ENCODE measurements at regions not wholly inside any gene's neighbourhood (a gene's known extent, or its start where the extent isn't known, plus 50 kb on each side); places are given as distances from the start of the nearest gene placed in this dataset.

DNA sequence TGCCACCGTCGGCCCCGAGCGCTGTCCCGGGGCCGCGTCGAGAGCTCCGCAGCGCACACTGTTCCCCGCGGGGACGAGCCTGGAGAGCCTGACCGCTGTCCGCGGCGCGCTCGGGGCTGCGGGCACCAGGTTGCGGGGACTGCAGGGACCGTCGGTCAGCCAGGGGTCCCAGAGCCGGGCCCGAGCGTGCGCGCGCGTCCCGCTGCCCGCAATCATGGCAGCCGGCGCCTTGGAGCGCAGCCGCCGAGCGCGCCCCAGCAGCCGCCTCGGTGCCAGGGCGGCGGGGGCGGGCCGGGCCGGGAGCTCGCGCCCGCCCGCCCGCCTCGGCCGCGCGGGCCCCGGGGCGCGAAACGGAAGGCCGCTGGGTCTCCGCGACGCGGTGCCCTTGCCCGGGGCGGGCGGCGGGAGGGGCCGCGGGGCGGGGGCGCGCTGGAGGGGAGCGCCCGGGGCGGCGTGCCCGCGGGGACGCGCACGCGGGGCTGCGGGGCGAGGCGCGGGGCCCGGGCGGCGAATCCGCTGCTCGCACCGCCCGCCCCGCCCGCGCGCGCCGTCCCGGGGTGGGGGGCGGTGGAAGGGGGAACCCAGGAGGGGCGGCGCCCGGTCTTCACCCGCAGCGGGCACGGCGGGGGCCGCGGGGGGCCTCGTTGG, 79.4 kb upstream of the PPARA start:
- peaks cover 2 to 7% of the 10 kb centered on the region in 2 donors for H3K36me3 Mint-ChIP-seq
- peak overlapping the region; percentile 89 to 92 for H3K4me3 Mint-ChIP-seq
- H3K27me3 Mint-ChIP-seq: no peaks in the 10 kb centered on the region
- H3K27ac Mint-ChIP-seq: peak overlapping the region; percentile 98
- H3K9me3 Mint-ChIP-seq: no peaks in the 10 kb centered on the region
- DNase-seq (peak; percentile 28), ATAC-seq (replicated peaks) (peak; percentile 37 to 45)
- H3K4me1 Mint-ChIP-seq: peaks cover 26 to 36% of the 10 kb centered on the region in 2 donors

DNA sequence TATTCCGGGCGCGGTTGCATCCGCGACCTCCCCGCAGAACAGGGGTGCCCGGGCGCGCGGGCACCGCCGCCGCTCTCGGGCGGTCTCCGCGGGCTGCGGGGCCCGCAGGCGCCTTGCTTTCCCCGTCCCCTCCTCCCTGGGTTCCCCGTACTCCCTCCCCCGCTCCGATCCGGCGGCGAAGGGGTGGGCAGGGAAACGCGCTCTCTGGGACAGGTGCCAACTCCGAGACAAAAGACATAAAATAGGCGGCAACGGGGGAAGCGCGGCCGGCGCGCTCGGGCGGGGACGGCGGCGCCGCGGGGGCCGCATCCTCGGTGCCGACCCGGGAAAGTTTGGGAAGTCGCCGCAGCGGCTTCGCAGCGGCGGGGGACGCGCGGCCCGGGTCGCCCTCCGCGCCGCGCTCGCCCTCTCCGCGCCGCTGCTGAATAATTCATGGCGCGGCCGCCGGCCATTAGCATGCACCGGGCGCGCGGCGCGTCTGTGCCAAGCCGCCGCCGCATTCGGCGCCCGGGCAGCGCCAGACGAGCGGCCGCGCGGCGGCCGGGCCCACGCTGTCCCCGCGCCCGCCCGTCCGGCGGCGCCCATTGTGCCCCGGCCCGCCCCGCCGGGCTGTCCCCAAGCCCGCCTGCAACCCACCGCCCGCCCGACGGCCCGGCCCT, 78.7 kb upstream of the PPARA start:
- Mint-ChIP-seq H3K4me1 (peaks cover 25 to 39% of the 10 kb centered on the region in 2 donors), H3K36me3 (peaks cover 2 to 13% of the 10 kb centered on the region in 2 donors), H3K27ac (peak overlapping the region; percentile 89), H3K27me3 (no peaks in the 10 kb centered on the region), H3K4me3 (peak overlapping the region; percentile 90 to 91), H3K9me3 (no peaks in the 10 kb centered on the region)
- peak; percentile 24 to 32 for ATAC-seq (replicated peaks)
- DNase-seq: peak; percentile 58

DNA sequence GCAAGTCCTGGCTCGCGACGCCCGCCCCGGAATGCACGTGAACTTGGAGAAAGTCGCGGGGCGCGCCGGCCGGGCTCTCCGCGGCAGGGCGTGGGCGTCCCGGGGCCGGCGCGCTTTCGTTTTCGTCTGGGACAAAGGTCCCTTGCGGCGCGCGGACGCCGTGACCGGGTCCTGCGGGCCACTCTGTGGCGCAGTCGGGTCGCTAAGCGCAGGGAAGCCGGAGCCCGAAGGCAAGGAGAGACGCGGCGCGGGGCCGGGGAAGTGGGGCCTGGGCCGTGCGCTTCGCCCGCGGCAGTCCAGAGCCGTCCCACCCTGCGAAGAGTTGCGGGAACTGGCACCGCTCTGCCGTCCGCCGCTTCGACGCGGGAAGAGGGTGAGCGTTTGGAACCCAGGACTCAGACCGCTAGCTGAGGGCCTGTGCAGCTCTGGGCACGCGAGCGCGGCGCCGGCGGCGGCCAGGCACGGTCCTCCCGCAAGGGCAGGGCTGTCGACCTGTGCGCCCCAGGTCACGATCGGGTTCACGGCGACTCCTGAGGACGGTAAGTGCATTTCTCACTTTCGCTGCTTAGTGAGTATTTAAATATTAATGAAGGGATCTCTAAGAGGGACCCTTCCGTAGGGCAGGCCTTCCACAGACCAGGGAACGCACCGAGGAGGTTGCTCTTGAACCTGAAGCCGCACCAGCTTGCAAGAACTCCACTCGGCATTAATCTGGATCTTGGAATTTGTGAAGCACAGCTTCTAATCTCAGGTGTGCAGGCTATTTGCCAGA, 78.0 kb upstream of the PPARA start:
- Mint-ChIP-seq H3K27ac (peak overlapping the region; percentile 81), H3K4me3 (peak overlapping the region; percentile 87 to 89)

DNA sequence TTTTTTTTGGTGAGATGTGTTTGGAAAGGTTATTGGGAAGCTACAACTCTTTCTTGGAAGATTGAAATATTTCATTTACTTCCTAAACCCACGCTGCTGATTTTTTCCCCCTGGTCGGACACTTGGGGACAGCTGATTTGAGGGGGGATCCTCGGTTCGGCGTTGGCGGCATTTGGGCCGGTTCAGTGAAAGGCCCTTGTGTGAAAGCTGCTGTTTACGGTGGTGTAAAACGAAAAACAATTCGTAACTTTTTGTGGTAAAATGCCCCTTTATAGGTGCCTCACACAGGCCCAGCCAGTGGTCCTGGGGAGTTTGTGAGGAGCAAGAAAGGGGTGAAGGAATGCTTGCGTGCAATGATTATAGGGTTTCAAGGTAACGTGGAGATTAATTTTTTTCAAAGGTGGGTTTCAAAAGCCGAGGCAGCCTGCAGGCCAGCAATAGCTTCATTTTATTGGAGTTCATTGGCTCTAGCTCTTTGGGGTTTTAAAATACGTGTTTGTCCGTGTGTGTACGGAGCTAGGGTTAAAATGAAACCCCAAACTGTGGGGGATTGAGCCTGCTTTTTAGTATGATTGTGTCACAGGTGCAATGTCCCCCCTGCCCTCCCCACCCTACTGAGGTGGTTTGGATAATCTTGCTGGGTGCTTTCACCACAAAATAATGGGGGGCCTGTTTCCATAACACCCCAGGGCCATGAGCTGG, 77.2 kb upstream of the PPARA start:
- no peaks in the 10 kb centered on the region for H3K9me3 Mint-ChIP-seq
- no peak overlapping the region for H3K27ac Mint-ChIP-seq
- peaks cover 20 to 39% of the 10 kb centered on the region in 2 donors for H3K4me1 Mint-ChIP-seq
- ATAC-seq (replicated peaks): no peak
- no peaks in the 10 kb centered on the region for H3K27me3 Mint-ChIP-seq
- no peak for DNase-seq
- H3K4me3 Mint-ChIP-seq: peak overlapping the region; percentile 67 to 71
- H3K36me3 Mint-ChIP-seq: peaks cover 2 to 14% of the 10 kb centered on the region in 2 donors

More for the DNA sequence above, 78.0 kb upstream of the PPARA start:
- no peaks in the 10 kb centered on the region for H3K9me3 Mint-ChIP-seq
- peak; percentile 39 for DNase-seq
- ATAC-seq (replicated peaks): peak; percentile 27 to 29
- peaks cover 2 to 14% of the 10 kb centered on the region in 2 donors for H3K36me3 Mint-ChIP-seq
- no peaks in the 10 kb centered on the region for H3K27me3 Mint-ChIP-seq
- peaks cover 21 to 39% of the 10 kb centered on the region in 2 donors for H3K4me1 Mint-ChIP-seq

DNA sequence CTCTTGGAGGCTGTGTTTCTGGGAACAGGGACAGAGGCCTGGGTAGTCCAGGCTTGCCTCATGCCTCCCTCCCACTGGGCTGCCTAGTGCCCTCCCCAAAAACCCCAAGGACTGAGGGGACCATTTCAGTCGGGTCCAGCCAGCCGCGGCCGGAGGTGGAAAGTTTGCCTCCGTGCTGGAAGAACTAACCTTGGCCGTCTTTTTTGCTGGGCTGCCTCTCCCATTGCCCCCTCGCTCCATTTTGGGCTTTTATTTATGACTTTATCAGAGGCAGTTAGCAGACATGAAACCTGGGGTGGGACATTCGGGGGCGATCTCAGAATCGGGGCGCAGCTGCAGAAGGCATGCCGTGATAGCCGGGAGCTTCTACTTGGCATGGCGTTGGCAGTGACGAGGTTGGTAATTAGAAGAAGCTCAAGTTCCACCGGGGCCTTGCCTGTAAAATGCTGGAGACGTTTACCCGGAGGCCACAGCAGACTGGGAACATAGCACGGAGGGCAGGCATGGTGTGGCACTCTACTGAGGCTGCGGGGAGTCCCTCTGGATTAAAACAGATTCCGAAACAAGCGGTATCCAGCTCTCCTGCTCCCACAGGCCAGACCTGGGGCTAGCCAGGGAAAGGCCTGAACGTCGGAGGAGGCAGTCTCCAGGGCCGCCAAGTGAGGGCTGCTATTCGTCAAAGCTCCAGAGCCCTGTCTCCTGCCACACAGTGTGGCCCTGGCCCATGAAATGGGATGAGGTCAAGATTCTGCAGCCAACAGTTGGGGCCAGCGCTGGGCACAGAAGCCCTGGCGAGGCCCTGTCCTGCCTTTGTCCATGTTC, 76.4 kb upstream of the PPARA start:
- Mint-ChIP-seq H3K27me3 (no peaks in the 10 kb centered on the region), H3K36me3 (peaks cover 4 to 14% of the 10 kb centered on the region in 2 donors), H3K4me3 (peak overlapping the region in 1 of 2 donors; percentile 53), H3K9me3 (no peaks in the 10 kb centered on the region), H3K4me1 (peaks cover 17 to 35% of the 10 kb centered on the region in 2 donors), H3K27ac (no peak overlapping the region)
- ATAC-seq (replicated peaks): no peak
- DNase-seq: no peak

DNA sequence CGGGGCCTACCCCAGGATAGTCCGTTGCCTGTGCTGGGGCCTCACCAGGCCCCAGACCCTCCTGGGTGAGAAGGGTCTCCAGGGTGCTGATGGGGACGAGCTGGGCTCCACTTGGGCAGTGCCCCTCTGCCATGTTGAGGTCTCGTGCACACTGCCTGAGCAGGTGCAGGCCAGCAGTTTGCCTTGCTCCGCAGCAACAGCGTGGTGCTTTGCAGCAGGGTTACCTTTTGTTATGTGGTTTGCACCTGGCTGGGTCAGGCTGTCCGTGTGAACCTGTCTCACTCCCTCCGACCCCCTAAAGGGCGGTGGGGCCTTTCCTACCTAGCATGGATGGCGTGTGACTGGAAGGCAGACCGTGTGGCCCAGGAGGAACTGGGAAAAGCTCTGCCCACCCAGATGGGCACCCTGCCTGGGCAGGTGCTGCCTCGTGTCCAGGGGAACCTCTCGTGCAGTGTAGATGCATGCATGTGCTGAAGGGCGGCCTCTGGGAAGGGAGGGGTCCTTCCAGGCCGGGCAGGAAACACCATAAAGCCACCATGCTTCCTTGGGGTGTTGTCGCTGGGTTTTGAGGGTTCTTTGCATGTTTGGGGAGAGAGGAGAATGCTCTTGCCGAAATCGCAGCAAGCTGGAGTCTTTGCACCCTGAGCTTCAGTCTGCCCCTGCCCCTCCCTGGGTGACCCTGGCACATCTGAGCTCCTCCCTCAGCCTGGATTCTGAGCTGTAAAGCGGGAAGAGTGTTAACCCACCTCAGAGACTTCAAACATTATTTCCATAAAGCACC, 75.4 kb upstream of the PPARA start:
- Mint-ChIP-seq H3K27me3 (no peaks in the 10 kb centered on the region), H3K36me3 (peaks cover 5 to 14% of the 10 kb centered on the region in 2 donors), H3K27ac (no peak overlapping the region), H3K4me3 (no peak overlapping the region), H3K9me3 (no peaks in the 10 kb centered on the region), H3K4me1 (peaks cover 13 to 32% of the 10 kb centered on the region in 2 donors)
- ATAC-seq (replicated peaks) (no peak), DNase-seq (no peak)

DNA sequence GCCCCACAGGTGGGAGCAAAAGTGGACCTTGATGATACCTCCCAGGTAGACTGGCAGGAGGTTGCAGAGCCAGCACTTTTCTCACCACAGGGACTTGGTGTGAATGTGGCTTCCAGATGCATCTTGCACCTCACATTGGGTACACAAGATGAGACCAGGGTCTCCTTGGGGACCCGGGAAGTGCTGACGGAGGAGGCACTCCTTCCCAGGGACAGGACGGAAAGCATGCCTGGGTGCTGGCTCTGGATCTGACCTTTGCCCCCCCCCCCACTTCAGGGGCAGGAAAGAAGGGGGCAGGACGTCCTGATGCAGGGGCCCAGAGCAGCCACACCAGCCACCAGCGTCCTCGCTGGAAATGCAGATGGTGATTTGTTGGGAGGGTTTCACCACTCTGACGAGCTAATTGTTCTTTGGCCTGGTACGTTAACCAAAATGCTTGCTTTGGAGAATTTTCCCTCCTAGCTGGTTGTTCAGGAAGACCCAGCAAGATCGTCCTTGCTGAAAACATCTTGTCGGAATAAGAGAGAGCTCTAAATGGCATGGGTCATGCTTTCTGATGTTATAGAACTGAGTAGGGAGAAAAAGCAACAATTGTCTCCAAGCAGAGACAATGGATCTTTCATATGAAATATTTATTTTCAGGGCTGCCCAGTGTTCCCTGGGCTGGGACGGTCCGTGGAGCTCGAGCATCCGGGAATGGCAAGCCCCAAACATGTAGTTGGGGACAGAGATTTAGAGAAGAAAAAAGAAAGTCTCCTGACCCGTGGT, 74.4 kb upstream of the PPARA start:
- no peaks in the 10 kb centered on the region for H3K9me3 Mint-ChIP-seq
- H3K27me3 Mint-ChIP-seq: no peaks in the 10 kb centered on the region
- no peak overlapping the region for H3K27ac Mint-ChIP-seq
- peaks cover 8 to 16% of the 10 kb centered on the region in 2 donors for H3K36me3 Mint-ChIP-seq
- DNase-seq (no peak), ATAC-seq (replicated peaks) (no peak)
- H3K4me1 Mint-ChIP-seq: peaks cover 13 to 32% of the 10 kb centered on the region in 2 donors
- no peak overlapping the region for H3K4me3 Mint-ChIP-seq

DNA sequence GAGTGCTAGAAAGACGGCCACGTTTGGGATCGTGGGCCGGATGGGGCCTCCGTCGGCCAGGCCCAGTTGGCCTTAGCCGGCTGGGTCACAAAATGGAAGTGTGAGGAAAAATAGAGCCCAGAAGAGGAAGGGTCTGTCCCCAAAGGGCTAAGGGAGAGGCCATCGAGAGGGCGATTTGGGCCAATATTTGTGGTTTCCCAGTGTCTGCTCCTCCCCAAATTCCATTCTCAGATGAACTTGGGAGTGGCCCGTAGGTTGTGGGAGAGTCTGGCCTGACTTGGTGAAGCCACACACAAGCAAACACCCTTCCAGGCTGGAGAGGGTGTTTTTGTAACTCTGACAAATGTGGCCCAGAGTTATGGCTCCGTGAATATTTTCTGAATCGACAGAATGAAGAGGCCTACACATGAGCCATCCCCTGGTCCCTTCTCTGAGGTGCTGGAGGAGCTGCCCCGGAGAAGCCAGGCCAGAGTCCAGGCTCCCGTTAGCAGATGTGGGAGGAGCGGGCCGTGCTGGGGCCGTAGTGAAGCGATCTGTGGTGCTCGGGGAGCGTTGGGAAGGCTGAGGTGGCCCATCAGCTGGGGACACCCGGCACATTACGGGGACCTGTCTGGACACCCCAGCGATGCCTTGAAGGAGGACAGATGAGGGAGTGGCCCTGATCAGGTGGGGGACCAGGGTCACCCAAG, 73.5 kb upstream of the PPARA start:
- Mint-ChIP-seq H3K4me3 (no peak overlapping the region), H3K27ac (no peak overlapping the region), H3K4me1 (peaks cover 13 to 32% of the 10 kb centered on the region in 2 donors), H3K9me3 (no peaks in the 10 kb centered on the region), H3K36me3 (peaks cover 8 to 19% of the 10 kb centered on the region in 2 donors), H3K27me3 (no peaks in the 10 kb centered on the region)
- DNase-seq: no peak
- no peak for ATAC-seq (replicated peaks)

DNA sequence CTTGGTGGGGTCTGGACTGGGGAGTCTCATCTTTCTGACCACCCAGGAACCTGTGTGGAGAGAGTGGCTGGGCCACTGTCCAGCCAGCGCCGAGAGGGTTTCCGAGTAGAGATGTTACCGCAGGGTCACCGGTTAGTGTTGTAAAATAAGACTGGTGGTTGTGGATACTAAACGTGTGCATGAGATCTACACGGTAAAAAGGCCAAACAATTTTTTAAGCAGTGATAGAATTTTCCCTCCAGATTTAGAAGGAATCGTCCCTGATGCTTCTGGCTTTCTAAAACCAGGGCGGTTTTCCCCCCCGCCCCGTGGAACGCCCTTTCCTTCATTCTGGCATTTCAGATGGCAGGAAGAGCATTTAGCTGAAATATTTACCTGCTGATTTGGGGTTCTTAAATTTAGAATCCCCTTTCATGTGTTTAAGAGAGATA, 72.6 kb upstream of the PPARA start:
- no peak overlapping the region for H3K27ac Mint-ChIP-seq
- no peaks in the 10 kb centered on the region for H3K27me3 Mint-ChIP-seq
- no peaks in the 10 kb centered on the region for H3K9me3 Mint-ChIP-seq
- no peak overlapping the region for H3K4me3 Mint-ChIP-seq
- peaks cover 6 to 21% of the 10 kb centered on the region in 2 donors for H3K36me3 Mint-ChIP-seq
- DNase-seq (no peak), ATAC-seq (replicated peaks) (no peak)
- H3K4me1 Mint-ChIP-seq: peaks cover 11 to 28% of the 10 kb centered on the region in 2 donors

DNA sequence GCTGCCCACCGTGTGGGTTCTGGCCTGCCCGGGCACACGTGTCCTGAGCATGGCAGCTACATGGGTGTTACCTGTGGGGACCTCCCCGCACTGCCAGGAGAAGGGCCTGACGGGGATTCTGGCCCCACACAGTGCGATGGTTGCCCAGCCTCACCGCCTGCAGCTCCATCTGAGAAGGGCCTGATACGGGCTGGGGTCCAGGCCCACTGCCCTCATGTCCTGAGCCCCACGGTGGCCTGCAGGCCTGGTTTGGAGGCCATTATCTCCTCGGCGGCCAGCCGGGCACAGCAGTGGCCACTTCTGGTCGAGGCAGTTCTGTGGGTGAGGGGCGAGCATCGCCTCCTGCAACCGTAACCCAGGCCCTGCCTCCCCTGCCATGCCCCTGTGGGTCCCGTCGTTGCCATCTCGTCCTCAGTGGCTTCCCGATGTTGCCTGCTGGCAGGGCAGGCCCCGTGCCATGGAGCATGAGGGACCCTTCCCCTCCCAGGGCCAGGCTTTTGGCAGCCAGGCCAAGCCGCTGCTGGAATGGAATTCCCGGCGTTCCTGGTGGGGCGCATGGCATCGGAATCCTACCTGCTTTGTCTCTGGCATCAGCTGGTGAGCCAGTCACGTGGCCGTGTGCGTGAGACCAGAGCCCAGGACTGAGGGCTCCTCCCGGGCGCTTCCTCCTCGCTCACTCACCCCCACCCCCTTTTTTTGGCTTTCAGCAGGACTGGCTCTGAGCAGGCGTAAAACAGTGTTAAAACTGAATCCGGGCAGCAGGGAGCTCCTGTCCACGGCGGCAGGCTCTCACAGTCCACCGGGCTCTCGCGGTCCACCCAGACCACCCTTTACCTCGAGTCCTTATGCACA, 71.9 kb upstream of the PPARA start:
- H3K27ac Mint-ChIP-seq: no peak overlapping the region
- peaks cover 7 to 22% of the 10 kb centered on the region in 2 donors for H3K4me1 Mint-ChIP-seq
- ATAC-seq (replicated peaks) (no peak), DNase-seq (no peak)
- no peaks in the 10 kb centered on the region for H3K9me3 Mint-ChIP-seq
- peaks cover 5 to 20% of the 10 kb centered on the region in 2 donors for H3K36me3 Mint-ChIP-seq
- no peaks in the 10 kb centered on the region for H3K27me3 Mint-ChIP-seq
- H3K4me3 Mint-ChIP-seq: no peak overlapping the region

DNA sequence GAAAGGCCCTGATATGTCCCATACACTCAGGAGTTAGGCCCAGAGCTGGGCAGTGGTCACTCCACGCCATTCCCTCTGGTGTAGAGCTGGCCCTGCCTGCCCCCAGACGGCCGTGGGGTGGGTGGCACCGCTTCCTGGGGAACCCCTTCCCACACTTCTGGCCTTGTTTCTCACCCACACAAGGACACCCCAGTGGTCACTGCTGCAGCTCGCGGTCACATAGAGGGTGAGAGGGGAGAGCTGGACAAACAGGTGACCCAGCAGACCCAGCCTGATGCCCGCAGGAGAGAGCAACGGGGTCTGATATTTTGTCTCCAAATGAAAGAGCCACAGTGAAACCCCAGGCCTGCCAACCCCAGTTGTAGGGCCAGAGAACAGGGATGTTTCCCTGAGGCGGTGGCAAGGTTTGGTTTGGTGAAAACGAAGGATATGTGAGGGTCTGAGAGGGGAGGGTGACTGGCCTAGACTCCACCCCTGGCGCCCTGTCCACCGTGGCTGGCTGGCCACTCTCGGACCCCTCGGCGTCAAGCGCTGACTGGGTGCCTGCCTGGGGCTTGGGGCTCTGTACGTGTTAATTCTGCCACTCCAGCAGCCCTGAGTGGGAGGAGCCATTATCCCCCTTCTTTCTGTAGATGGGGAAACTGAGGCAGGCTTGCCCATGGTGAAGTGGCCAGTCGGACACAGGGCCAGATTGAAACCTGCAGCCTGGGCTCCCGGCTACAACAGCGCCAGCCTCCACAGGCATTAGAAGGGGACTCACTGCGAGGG, 71.0 kb upstream of the PPARA start:
- no peak for DNase-seq
- peaks cover 5 to 21% of the 10 kb centered on the region in 2 donors for H3K36me3 Mint-ChIP-seq
- H3K4me1 Mint-ChIP-seq: peaks cover 4 to 16% of the 10 kb centered on the region in 2 donors
- no peak overlapping the region for H3K4me3 Mint-ChIP-seq
- H3K27me3 Mint-ChIP-seq: no peaks in the 10 kb centered on the region
- H3K27ac Mint-ChIP-seq: no peak overlapping the region
- no peaks in the 10 kb centered on the region for H3K9me3 Mint-ChIP-seq
- no peak for ATAC-seq (replicated peaks)
